GM21528 (cell line): ENCODE measurements at regions not wholly inside any gene's neighbourhood (a gene's known extent, or its start where the extent isn't known, plus 50 kb on each side); places are given as distances from the start of the nearest gene placed in this dataset.

Source experiments
- ATAC-seq: cut with Tn5 transposase; IDR thresholded peaks from one replicate; pipeline ENCODE4 v1.9.1; 2021; ENCODE audit warnings: mild to moderate bottlenecking, moderate library complexity; ENCODE audit not compliant: unreplicated experiment, low FRiP score

DNA sequence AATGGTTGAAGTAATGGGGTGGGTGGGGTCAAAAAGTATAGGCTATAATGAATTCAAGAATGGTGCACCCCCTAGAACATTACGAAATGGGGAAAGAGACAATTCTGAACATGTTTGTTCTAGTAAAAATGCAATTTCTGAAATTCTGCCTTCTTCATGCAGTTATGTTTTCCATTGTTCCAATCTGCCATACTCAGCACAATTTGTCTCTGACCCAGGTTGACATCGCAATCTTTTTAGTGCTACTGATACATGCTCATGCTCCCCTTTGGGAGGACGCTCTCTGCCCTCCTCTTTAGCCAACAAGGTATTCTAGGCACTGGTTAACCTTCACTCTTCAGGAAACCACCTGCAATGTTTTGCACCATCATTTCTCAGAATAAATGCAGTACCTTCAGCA is 1303.9 kb upstream of the PIK3C3 start:
- ATAC-seq = no peak

DNA sequence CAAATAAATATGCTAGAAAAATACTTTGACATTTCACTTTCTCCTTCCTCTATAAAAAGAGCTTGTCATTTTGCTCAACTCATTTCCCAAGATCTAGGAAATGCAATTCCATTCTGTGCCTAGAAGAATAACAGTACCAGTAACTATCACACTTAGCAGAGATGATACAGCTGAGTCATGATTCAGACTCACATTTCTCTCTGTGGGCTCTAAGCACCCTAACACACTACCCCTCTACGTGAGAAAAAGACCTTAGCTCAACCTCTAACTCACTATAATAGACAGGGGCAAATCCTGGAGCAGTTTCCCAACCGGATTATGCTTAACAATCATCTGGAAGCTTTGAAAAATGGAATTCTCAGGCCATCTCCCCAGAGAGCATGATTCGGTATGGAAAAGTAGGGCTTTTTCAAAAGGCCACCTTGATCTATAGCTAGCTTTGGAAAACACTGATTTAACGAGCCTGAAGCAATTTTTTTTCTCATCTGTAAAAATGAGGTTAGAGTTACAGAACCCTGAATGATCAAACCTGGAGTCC is 1312.3 kb upstream of the PIK3C3 start:
- ATAC-seq = no peak

DNA sequence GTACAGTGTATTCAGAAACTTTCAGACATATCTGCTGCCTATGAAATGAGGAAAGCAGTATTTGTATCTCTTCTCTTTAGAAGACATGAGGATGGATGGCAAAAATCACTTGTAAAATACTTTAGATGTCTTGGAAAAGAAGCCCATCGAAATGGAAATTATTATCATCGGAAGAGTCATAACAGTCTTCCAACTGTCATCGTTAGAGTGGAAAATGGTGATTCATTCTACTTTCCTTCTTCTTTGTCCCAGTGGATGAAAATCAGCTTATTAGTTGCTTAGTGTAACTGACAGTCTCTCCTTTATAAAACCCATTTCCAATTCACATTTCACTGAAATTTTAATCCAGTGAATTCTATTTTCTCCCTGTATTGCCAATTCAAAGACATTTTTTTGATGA is 1323.7 kb upstream of the PIK3C3 start:
- no peak for ATAC-seq

DNA sequence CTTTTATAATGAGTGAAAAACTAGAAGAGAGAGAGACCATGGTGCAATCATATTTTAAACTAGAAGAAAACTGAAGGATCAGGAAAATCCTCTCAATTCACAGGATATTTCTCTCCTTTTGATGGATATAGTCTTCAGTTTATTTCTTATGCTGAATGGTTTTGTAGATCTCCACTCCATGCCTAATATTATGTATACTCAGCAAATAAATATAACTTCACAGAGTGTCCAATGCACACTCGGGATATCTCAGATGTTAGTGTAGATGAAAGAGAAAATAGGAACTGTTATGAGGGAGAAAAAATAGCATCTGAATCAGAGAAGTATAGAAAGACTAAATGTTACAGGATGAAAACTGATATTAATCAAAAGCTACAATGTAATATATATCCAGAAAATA is 1324.5 kb upstream of the PIK3C3 start:
- ATAC-seq = no peak

DNA sequence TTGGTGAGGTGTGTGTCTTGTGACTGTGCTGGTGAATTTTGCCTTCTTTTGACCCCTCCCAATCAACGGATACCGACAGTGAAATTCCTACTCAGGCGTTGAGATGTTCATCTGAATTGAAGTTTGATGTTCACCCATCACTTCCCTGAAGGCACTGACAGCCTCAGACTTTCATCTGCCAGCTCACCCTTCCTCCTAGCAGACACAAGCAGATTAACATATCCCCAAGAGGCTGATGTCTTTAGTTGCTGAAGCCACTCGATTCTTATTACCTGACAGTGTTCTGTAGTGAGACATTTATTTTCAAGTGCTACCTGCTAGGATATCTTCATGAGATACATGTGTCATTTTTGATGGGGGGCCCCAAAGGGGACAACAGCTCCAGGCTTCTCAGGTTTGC is 1330.1 kb upstream of the PIK3C3 start:
- ATAC-seq = no peak

DNA sequence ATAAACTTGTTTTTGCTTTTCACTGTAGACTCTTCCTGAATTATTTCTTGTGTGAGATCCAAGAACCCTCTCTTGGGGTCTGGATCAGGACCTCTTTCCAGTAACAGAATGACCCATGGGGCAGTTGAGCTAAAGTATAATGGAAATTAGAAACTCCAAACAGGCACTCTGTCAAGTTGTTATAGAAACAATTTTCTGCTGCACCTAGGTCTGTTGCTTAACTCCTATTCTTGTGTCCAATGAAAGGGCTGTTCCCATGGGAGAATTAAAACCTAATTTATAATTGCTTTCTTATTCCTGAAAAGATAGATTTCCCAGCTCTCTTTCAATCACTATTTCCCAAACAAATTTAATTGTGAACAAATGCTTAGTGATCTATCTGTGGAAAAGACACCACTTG is 1341.3 kb upstream of the PIK3C3 start:
- ATAC-seq = no peak

DNA sequence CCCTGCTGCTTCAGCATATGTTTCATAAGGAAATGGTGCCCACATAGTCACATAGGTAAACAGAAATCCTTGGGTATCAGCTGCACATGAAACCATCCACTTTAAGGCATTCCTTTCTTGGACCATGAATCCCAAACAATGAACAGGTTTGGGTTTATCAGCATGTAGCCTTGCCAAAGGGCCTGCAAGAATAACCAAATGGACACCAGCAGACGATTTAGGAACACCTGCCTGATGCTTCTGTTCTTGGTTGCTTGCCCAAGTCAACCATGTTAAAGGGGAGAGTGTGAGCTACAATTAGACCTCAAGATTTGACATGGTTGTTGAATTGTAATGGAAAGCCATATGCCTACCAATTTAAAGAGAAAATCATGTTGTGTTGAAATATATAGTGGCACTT is 1342.7 kb upstream of the PIK3C3 start:
- ATAC-seq = no peak

DNA sequence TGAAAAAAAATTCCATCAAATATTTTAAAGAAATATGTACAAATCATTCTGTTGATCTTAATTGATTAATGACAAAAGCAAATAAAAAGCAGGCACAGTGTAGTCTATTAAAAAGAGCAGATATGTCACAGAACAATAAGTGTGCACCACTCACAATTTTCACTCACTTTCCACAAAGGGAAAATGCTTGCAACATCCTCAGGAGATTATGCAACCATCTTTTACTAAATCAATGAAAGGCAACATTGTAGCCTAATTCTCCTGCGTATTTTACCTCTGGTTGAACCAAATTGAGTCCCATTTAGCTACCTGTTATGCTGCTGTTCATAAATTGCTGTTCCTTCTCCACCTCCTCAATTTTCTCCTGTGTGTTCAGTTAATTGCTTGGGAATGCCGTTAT is 1346.8 kb upstream of the PIK3C3 start:
- no peak for ATAC-seq

DNA sequence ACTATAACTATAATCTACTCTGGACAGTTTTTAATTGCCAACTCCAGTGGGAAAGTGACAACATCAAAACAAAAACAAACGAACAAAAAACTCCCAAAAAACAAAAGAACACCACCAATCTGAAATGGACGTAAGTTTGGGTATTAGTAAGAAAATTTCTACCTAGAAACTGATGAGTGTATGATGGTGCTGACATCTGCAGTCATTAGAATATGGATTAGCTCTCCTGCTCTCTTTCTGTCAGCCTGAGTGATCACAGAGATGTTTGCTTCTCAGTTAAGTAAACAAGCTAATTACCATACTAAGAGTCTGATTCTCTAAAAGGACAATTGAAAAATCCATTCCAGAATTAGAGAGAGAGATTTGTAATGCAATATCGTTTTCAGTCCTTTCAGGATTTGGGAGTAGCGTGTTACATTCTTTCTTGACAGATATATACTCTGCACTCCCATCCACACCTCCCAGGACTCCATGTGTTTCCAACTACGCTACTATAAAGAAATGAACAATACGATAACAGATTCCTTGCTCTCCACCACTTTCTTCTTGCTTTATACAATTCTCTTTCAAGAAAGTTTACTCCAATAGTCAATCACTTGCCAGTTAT is 1347.4 kb upstream of the PIK3C3 start:
- no peak for ATAC-seq

DNA sequence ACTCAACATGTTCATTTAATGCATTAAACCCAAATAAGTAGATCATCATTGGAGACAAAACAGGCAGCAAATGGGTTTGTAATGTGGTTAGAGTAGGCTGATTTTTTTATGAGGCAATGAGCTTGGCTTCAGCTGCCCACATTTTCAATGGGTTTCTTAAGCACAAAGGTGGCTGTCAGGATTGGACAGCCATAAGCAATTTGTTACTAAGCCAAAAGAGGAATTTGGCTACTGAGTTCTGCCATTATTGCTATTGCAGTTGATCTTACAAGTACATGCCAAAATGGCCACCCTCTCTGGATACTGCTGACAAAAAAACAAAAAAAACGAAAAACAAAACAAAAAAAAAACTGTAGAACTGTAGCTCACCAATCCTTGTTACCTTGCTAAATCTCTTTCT is 1348.0 kb upstream of the PIK3C3 start:
- ATAC-seq = no peak

DNA sequence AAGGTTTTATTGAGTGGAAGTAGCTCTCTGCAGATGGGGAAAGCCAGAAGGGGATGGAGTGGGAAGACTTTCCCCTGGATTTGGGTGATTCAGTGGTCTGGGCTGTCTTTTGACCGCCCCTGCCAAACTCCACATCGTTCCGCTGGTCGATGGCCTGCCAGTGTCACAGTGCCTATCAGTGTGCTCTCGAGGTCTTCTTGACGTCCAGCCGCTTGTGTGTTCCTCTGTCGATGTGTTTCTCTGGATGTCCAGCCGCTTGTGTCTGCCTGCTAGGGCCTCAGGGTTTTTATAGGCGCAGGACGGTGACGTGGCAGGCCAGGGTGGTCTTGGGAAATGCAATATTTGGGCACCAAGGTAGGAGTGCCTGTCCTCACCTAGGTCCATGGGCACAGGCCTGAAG is 1371.4 kb upstream of the PIK3C3 start:
- no peak for ATAC-seq

DNA sequence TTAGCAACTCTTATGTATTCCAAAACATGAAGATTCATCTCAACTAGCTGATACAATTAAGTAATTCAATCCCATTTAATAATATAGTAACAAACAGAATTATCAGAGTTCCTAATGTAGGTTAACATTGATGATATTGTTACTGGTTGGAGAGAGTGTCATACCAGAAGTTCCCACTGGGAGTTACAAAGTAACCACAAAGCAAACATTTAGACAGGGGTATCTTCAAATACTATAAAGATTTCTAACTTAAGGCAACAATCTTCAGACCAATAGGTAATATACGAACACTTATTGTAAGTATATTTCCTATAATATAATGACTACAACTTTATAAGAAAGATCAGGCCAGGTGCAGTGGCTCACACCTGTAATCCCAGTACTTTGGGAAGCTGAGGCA is 1372.9 kb upstream of the PIK3C3 start:
- no peak for ATAC-seq

DNA sequence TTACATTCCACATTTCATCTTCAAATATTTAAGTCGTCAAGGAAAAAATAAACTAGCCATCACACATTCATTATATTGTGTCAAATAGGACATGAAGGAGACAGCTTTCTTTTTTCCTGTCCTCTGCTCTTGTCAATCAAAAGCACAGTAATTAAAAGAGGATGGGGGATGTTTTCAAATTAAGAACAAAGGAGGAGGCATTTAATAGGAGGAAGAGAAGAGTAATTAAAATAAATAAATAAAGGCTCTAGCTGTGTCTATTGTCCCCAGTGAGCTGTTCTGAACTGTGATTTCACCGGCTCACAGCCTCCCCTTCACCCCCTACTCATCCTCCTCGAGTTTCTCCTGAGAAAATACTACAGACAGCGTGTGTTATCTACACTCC is 1377.1 kb upstream of the PIK3C3 start:
- ATAC-seq = no peak

DNA sequence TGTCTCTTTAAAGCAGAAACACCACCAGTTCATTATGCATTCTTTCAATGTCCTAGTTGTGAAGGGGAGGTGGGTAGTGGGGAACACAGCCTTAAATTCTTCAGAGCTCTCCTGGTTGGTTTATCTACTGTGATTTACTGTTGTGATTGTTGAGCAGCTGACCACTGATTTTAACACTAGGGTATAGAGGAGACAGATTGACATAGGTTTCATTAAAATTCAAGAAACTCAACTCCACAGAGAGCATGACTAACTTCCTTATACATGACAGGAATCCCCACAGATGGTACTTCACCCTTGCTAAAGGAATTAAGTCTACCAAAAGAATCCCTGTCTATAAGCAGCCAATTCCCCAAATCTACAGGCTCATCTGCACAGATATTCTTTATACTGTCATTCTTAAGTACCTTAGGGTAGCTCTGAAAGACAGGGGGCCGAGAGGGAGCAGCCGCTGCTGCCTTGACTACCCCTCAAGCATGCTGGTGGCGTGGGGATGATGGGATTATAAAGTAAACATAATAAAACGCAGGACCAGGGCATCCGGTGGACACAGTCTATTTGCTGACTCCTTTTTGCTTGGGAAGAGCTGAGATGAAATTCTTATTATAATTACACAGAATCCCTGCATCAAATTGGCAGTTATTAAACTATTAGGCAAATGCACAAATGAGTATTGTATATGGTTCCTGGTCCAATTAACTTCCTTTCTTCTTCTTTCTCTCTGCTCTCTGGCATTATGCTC is 1377.6 kb upstream of the PIK3C3 start:
- ATAC-seq = no peak

DNA sequence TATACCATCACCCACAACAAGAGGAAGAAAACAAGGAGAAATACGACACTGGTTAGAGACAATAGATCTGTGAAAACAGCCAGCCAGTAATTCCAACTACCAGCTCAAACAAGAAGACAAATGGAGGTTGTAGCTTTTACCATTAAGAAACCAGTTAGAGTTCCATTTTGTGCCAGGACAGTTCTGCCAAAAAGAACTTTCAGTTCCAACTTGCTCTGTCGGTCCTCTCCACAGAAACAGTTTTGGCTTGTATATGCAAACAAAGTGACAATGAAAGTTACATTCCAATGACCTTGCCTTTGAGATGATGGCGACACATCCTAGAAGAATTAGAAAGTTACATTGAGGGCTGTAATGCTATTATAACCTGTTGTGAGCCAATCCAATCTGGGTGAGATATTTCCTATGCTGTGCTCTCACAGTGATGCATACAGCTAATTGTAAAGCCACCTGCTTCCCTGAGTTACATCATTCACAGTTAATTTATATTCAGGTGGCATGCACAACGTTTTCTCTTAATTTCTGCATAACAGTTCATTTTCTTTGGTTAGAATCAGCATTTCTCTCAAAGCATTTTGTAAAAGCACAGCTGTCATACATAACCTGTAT is 1378.4 kb upstream of the PIK3C3 start:
- no peak for ATAC-seq

DNA sequence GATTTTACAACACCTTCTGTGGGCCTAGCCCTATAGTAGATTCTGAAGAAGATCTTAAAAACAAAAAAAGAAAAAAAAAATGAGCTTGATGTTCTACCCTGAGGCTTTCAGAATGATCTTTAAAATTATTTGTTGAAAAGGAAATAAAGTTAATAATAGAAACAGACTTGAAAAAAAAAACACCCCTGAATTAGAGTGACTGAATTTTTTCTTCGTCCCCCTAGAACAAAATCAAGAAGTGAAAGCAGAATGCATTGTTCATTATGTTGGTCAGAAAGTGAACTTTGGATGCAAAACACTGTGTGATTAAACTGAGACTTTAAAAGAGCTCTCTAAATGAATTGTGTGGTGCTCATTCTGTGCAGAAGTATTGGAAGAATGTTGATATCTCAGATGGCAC is 1384.4 kb upstream of the PIK3C3 start:
- no peak for ATAC-seq

DNA sequence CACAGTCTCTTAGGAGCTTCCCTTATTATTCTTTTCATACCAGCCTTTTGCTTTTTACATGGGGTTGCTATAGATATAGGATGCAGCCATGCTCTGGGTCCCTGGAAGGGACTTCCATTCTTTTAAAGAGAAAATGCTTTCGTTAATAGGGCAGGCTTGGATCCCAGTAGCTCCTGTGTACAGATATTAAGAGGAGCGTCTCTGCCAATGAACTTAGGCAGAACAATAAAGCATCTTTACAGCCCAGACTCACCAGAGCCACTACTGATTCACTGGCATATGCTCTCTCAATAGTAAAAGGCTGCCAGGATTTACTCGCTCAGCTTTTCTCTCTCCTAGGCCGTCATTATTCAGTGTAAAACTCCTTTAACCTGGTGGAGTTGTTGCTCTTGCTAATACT is 1385.4 kb upstream of the PIK3C3 start:
- ATAC-seq = no peak

DNA sequence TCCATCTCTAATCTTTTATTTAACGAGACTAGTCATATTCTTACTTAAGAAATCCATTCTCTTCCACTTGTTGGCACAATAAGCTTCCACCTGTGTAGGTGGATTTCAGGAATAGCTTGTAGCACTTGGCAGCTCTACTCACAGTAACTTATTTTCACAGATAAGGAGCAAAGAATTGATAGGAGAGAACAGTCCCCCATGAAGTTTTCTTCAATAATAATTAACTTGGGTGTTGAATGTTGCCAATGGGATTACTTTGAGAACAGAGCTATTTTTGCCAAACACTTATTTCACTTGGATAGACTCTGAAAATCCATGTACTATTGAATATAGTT is 1388.6 kb upstream of the PIK3C3 start:
- no peak for ATAC-seq

DNA sequence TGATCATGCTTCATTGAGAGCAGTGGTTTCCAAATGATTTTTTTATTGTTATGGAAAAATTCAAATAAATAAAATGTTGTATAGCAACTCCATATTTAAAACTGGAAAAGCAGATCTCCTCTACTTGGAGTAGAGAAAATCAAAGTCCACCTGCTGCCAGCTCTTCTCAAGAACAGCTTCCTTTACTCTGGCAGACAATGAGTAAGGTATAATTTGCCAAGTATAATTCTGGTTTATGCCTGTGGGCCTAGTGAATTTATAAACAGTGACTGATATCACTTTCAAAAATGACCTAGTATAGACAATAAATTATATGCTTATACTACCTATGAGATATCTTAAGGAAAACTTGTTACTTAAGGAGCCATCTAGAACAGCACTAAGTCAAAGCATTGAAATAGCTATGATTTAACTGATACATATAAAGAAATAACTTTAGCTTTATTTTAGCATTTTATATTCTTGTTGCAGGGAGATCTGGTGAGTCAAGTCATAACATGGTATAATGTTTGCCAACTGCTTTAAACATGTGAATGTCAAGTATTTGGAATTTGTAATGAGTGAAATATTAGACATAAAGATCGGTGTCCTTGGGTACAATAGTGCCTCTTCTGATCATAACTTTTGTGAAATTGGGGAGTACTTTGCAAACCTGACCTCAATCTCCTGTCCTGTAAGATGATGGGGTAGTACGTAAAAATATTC is 1389.1 kb upstream of the PIK3C3 start:
- ATAC-seq = no peak

DNA sequence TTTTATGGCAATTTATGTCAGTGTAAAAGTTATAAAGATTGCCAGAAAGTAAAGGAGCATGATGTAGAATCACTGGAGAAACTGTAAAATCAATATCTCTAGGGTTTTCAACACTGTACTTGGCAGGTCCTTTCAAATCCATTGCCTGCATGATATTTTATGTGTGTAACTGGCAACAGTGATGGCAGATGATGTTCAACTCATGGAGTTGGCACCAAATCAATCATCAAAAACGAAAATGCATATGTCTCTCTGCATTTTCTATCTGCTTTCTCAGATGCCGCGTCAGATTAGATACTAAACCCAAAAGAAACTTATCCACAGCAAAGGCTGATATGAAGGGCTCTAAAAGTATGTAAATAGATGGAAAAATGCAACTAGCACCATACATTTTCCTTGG is 1395.5 kb upstream of the PIK3C3 start:
- ATAC-seq = no peak

DNA sequence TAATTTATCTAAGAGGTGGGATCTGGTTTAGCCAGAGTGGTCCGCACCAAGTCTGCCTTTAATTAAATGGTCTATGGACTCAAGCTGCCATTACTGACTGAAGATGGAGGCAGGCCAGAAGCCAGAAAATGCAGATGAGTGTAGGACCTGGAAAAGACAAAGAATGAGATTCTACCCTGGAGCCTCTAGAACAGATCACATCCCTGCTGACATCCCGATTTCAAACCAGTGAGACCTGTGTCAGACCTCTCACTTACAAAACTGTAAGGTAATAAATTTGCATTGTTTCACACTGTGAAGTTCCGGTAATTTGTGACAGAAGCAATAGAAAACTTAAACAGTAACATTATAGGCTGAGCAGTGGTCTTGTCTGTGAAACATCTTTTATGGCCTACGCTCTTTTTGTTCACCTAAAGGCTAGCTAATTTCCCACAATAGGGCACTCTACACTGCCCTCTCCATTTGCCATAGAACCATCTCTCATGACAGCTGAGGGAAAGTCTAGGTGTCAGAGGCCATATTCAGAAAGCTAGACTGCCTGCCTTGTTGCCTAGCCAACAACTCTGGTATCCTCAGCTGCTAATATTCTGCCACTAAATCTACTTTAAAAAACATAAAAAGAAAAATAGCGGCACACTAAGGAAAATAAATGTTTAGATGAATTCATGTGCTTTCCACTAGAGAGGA is 1396.2 kb upstream of the PIK3C3 start:
- ATAC-seq = no peak
